ENCODE measurements at regions not wholly inside any gene's neighbourhood (a gene's known extent, or its start where the extent isn't known, plus 50 kb on each side); places are given as distances from the start of the nearest gene placed in this dataset.

DNA sequence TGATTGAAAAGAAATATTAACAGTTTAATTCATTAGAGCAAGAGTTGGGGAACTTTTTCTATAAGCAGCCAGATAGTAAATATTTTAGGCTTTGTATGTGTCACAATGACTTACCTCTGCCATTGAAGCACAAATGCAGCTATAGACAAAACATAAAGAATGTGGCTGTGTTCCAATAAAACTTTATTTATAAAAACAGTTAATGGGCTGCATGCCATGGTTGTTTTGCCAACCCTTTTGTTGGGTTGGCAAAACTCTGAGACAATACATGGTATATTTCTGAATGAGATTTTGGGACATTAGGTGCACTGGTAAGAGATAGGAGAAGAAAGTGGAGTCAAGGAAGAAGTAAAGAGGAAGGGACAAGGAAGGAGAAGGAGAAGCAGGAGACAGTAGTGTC, 61.8 kb upstream of the CERS6 start:
- no peak overlapping the region for H3K4me3 Mint-ChIP-seq
- H3K4me1 Mint-ChIP-seq, result no peaks in the 10 kb centered on the region
- no peaks in the 10 kb centered on the region for H3K27me3 Mint-ChIP-seq
- peaks cover 5% of the 10 kb centered on the region for H3K9me3 Mint-ChIP-seq
- H3K36me3 Mint-ChIP-seq, result peaks cover 2% of the 10 kb centered on the region
- no peak overlapping the region for H3K27ac Mint-ChIP-seq

- Mint-ChIP-seq H3K4me1 (no peaks in the 10 kb centered on the region), H3K27ac (no peak overlapping the region), H3K4me3 (no peak overlapping the region), H3K9me3 (peaks cover 5% of the 10 kb centered on the region), H3K36me3 (peaks cover 2% of the 10 kb centered on the region), H3K27me3 (no peaks in the 10 kb centered on the region)
These were observed 59.9 kb upstream of the CERS6 start for GRCh38 chr2:168396131-168396530.

GRCh38 chr2:168397629-168398028, 58.4 kb upstream of the CERS6 start:
- Mint-ChIP-seq H3K27me3 (no peaks in the 10 kb centered on the region), H3K4me1 (peaks cover 2% of the 10 kb centered on the region), H3K9me3 (peaks cover 5% of the 10 kb centered on the region), H3K27ac (no peak overlapping the region), H3K36me3 (peaks cover 3% of the 10 kb centered on the region), H3K4me3 (no peak overlapping the region)

DNA sequence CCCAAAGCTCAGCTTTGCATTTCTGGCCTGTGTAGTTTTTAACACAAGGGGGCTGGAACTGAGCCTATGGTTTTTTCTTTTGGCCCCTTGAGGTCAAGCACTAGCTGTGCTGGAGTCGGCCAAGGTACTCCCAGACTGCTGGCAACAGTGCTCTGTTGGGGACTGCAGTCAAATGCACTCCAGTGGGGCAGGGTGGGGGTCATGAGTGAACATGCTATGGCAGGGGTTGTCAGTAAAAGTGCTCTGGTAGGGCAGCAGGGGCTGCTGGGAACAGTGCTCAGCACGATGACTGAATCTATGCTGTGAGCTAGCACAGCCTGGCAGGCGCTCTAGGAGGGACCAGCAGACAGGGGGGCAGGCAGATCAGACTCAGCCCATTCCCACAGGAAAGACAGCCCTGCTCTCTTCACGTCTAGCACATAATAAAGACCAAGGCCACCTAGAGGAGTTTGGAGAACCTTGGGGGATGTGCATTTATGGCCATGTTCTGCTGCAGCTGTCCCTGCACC, 55.0 kb upstream of the CERS6 start:
- H3K27me3 Mint-ChIP-seq, result no peaks in the 10 kb centered on the region
- peaks cover 18% of the 10 kb centered on the region for H3K4me1 Mint-ChIP-seq
- H3K4me3 Mint-ChIP-seq, result no peak overlapping the region
- no peaks in the 10 kb centered on the region for H3K9me3 Mint-ChIP-seq
- H3K36me3 Mint-ChIP-seq, result peaks cover 1% of the 10 kb centered on the region
- no peak overlapping the region for H3K27ac Mint-ChIP-seq

DNA sequence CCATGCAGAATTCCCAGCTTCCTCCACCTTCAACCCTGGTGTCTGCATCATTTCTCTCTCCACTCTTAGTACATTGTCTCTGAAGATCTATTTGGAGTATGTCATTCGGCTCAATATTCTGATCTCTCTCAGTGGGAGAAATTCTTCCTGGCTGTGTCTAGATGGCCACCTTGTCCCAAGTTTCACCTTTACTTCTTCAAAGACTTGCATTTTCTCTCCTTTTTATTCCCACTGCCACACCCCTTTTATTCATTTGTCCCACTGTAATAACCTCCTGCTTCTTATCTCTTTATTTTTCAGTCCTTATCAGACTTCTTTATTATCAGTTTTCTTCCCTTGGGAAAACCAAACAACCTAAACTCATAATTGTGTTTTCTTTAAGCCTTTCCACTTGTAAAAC, 54.3 kb upstream of the CERS6 start:
- peaks cover 18% of the 10 kb centered on the region for H3K4me1 Mint-ChIP-seq
- peak overlapping the region; percentile 82 for H3K27ac Mint-ChIP-seq
- H3K27me3 Mint-ChIP-seq, result no peaks in the 10 kb centered on the region
- no peak overlapping the region for H3K4me3 Mint-ChIP-seq
- peaks cover 1% of the 10 kb centered on the region for H3K36me3 Mint-ChIP-seq
- H3K9me3 Mint-ChIP-seq, result no peaks in the 10 kb centered on the region

DNA sequence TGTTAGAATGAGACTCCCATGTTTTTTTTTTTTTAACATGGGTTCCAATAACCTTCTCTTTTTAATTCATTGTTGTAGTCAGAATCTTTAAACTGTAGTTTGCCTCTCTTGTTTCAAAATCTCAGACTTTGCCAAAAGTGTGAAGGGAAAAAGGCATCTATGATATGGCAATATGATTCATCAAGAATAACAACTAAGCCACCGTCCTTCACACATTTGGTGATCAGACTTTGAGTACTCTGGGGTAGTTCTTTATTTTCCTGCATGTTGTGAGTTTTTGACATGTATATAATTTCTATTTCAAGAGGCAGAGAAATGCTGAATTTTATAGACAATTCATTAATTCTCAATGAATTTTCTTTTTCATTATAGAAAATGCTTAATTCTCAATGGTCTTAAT, 53.5 kb upstream of the CERS6 start:
- Mint-ChIP-seq H3K27ac (no peak overlapping the region), H3K27me3 (no peaks in the 10 kb centered on the region), H3K36me3 (peaks cover 1% of the 10 kb centered on the region), H3K9me3 (no peaks in the 10 kb centered on the region), H3K4me1 (peaks cover 18% of the 10 kb centered on the region), H3K4me3 (no peak overlapping the region)

DNA sequence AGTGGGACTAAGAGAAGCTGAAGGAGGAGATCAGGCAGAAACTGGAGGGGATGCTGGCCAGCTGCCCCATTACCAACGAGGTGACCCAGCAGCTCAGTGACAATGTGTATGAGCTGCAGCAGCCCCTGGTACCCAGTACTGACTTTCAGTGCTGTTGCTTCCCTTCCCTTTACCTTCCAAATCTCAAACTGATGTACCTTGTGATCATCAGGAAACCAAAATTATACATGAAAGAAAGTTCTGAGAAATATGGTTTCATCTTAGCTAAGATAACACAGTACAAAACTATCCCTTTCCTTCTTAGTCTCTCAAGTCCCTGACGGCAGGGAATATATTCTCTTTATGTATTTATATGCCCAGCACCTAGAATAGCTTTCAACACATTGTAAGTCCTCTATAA, 52.3 kb upstream of the CERS6 start:
- H3K9me3 Mint-ChIP-seq, result peaks cover 6% of the 10 kb centered on the region
- no peaks in the 10 kb centered on the region for H3K27me3 Mint-ChIP-seq
- H3K27ac Mint-ChIP-seq, result no peak overlapping the region
- H3K36me3 Mint-ChIP-seq, result peaks cover 1% of the 10 kb centered on the region
- no peak overlapping the region for H3K4me3 Mint-ChIP-seq
- peaks cover 18% of the 10 kb centered on the region for H3K4me1 Mint-ChIP-seq

- H3K27ac Mint-ChIP-seq, result no peak overlapping the region
- H3K4me1 Mint-ChIP-seq, result peaks cover 18% of the 10 kb centered on the region
- peaks cover 6% of the 10 kb centered on the region for H3K9me3 Mint-ChIP-seq
- H3K27me3 Mint-ChIP-seq, result no peaks in the 10 kb centered on the region
- no peak overlapping the region for H3K4me3 Mint-ChIP-seq
- peaks cover 1% of the 10 kb centered on the region for H3K36me3 Mint-ChIP-seq
These were observed 51.3 kb upstream of the CERS6 start for GRCh38 chr2:168404764-168405163.

Measured in activated naive CD4-positive, alpha-beta T cell treated with anti-CD3 and anti-CD28 coated beads, Interleukin-2, amount 50 U/mL, for 24 hours (primary cell).